ENCODE measurements at regions not wholly inside any gene's neighbourhood (a gene's known extent, or its start where the extent isn't known, plus 50 kb on each side); places are given as distances from the start of the nearest gene placed in this dataset.

DNA sequence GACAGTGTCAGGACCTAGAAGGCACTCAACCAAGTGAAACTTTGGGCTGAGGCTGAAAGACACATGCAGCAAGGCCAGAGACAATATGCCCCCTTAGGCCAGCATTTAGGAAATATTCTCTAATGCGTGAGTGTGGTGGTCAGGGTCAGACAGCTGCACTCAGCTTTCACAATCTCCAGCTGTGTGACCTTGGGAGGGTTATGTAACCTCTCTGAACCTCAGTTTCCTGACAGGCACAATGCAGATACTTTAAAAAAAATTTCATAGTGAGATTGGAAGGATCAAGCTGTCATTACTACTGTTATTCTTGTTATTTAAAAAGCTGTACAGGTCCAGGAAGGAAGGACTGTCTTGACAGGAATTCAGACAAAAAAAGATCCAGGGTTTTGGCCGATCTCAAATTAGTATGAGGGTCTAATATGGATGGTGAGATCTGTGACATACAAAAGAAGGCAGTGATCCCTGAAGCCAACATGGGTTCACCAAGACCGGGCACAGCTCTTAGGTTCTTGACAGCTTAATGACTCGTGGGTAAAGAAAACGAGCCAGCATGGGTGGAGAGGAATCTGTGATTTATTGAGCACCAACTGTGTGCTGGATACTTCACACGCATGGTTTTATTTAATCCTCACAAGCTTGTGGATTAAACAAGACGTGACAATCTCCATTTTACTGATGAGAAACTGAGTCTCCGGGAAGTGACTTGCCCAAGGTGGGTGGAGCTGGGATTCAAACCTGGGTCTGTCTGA, 54.6 kb upstream of the POU3F1 start:
- no peak for TF ChIP-seq POLR2A (IDR thresholded peaks at IDR 0.05)
- TF ChIP-seq CTCF (IDR thresholded peaks at IDR 0.05) = no peak

All from adrenal gland (tissue), 5 donors.